GM23248 (cell line): ENCODE measurements at regions not wholly inside any gene's neighbourhood (a gene's known extent, or its start where the extent isn't known, plus 50 kb on each side); places are given as distances from the start of the nearest gene placed in this dataset.

Experiments used
- EZH2 ChIP-seq: fragments of 200-600 bp; sonication (generic); IDR thresholded peaks from 2 replicates; pipeline ENCODE4 v1.6.1; 2018; ENCODE audit warnings: antibody characterized with exemption, mild to moderate bottlenecking; ENCODE audit not compliant: insufficient read depth, poor library complexity, severe bottlenecking
- EZH2phosphoT487 ChIP-seq: fragments of 200-600 bp; sonication (generic); IDR thresholded peaks from 2 replicates; pipeline ENCODE4 v1.6.1; 2018; ENCODE audit warnings: antibody characterized with exemption, moderate library complexity, mild to moderate bottlenecking, low read depth; ENCODE audit not compliant: insufficient read depth

GRCh38 chr13:61350341-61350740, 65.3 kb downstream of the PCDH20 start:
- TF ChIP-seq EZH2 = no peak
- no peak for TF ChIP-seq EZH2phosphoT487
